Stomach (tissue), 4 donors: ENCODE measurements at regions not wholly inside any gene's neighbourhood (a gene's known extent, or its start where the extent isn't known, plus 50 kb on each side); places are given as distances from the start of the nearest gene placed in this dataset.

Experiments used
- CTCF ChIP-seq, 7 experiments: fragments of 450-650 bp in 4 of 7; fragments of 200-600 bp in 3 of 7; sonication (generic) in 3 of 7; IDR thresholded peaks; one replicate each; pipeline ENCODE4 v1.5.1; 2016 to 2019; ENCODE audit warnings: antibody characterized with exemption in 7 of 7, control low read depth in 2 of 7, mild to moderate bottlenecking in 1 of 7
- EP300 ChIP-seq: sonication (generic); formaldehyde crosslinking; IDR thresholded peaks from one replicate; pipeline ENCODE4 v1.6.1; 2017; ENCODE audit warnings: antibody characterized with exemption
- POLR2A ChIP-seq, 4 donors: fragments of 450-650 bp; IDR thresholded peaks; one replicate each; pipeline ENCODE4 v1.6.1; 2016; ENCODE audit warnings: antibody characterized with exemption in 4 of 4, control low read depth in 2 of 4, mild to moderate bottlenecking in 1 of 4, moderate library complexity in 1 of 4
- POLR2AphosphoS5 ChIP-seq, 3 donors: sonication (generic); formaldehyde crosslinking; IDR thresholded peaks; one replicate each; pipeline ENCODE4 v1.6.1; 2016; ENCODE audit warnings: antibody characterized with exemption in 3 of 3

- no peak for TF ChIP-seq CTCF (IDR thresholded peaks at IDR 0.05)
- TF ChIP-seq POLR2A (IDR thresholded peaks at IDR 0.05), result no peak
- no peak for TF ChIP-seq POLR2AphosphoS5 (IDR thresholded peaks at IDR 0.05)
- no peak for TF ChIP-seq EP300
These were observed 67.3 kb upstream of the ERRFI1 start for GRCh38 chr1:8093221-8093980.
